GM23248 (cell line): ENCODE measurements at regions not wholly inside any gene's neighbourhood (a gene's known extent, or its start where the extent isn't known, plus 50 kb on each side); places are given as distances from the start of the nearest gene placed in this dataset.

Source experiments
- DNase-seq: peaks from one replicate; pipeline ENCODE4 v3.0.0-alpha.2; 2015
- H2AFZ ChIP-seq: fragments of 200-600 bp; sonication (generic); 2 replicates; pipeline ENCODE4 v1.6.1; 2016; ENCODE audit warnings: antibody characterized with exemption
- H3F3A ChIP-seq: fragments of 200-600 bp; sonication (generic); 2 replicates; pipeline ENCODE4 v1.6.1; 2016; ENCODE audit warnings: mild to moderate bottlenecking, antibody characterized with exemption, mixed run types; ENCODE audit not compliant: insufficient read depth
- H3K27ac ChIP-seq: fragments of 200-600 bp; sonication (generic); 2 replicates; pipeline ENCODE4 v1.5.1; 2016; ENCODE audit warnings: mild to moderate bottlenecking
- H3K27me3 ChIP-seq: fragments of 200-600 bp; sonication (generic); replicated peaks from 2 replicates; pipeline ENCODE4 v1.6.1; 2016; ENCODE audit warnings: mild to moderate bottlenecking; ENCODE audit not compliant: insufficient read depth
- H3K36me3 ChIP-seq: fragments of 200-600 bp; sonication (generic); 2 replicates; pipeline ENCODE4 v1.6.1; 2016; ENCODE audit warnings: low read depth, mild to moderate bottlenecking
- H3K4me1 ChIP-seq: fragments of 200-600 bp; sonication (generic); 2 replicates; pipeline ENCODE4 v1.6.1; 2016; ENCODE audit warnings: mild to moderate bottlenecking; ENCODE audit not compliant: insufficient read depth
- H3K4me2 ChIP-seq: fragments of 200-600 bp; sonication (generic); one replicate; pipeline ENCODE4 v1.6.1; 2016; ENCODE audit warnings: mild to moderate bottlenecking; ENCODE audit not compliant: unreplicated experiment
- H3K4me3 ChIP-seq: fragments of 200-600 bp; sonication (generic); 2 replicates; pipeline ENCODE4 v1.5.1; 2016; ENCODE audit warnings: mild to moderate bottlenecking
- H3K79me2 ChIP-seq: fragments of 200-600 bp; sonication (generic); 2 replicates; pipeline ENCODE4 v1.6.1; 2016; ENCODE audit warnings: mild to moderate bottlenecking; ENCODE audit not compliant: insufficient read depth
- H3K9ac ChIP-seq: fragments of 200-600 bp; sonication (generic); 2 replicates; pipeline ENCODE4 v1.6.1; 2016; ENCODE audit warnings: mild to moderate bottlenecking
- H3K9me2 ChIP-seq: fragments of 200-600 bp; sonication (generic); 2 replicates; pipeline ENCODE4 v1.6.1; 2016; ENCODE audit warnings: mixed run types, mild to moderate bottlenecking, moderate library complexity; ENCODE audit not compliant: insufficient read depth
- H3K9me3 ChIP-seq: fragments of 200-600 bp; sonication (generic); one replicate; pipeline ENCODE4 v1.6.1; 2017; ENCODE audit warnings: low read depth
- H4K20me1 ChIP-seq: fragments of 200-600 bp; sonication (generic); 2 replicates; pipeline ENCODE4 v1.6.0; 2016; ENCODE audit not compliant: insufficient read depth
- EZH2 ChIP-seq: fragments of 200-600 bp; sonication (generic); IDR thresholded peaks from 2 replicates; pipeline ENCODE4 v1.6.1; 2018; ENCODE audit warnings: antibody characterized with exemption, mild to moderate bottlenecking; ENCODE audit not compliant: insufficient read depth, poor library complexity, severe bottlenecking
- EZH2phosphoT487 ChIP-seq: fragments of 200-600 bp; sonication (generic); IDR thresholded peaks from 2 replicates; pipeline ENCODE4 v1.6.1; 2018; ENCODE audit warnings: antibody characterized with exemption, moderate library complexity, mild to moderate bottlenecking, low read depth; ENCODE audit not compliant: insufficient read depth
- WGBS, 2 experiments: methylation state at CpG; one replicate each; pipeline ENCODE4 v1.1.6; 2015 to 2017; ENCODE audit warnings: low lambda C conversion rate in 2 of 2, low coverage in 1 of 2; ENCODE audit errors: missing lambda C conversion rate in 2 of 2; 5-methylcytosine and 5-hydroxymethylcytosine counted together
- in situ Hi-C: fragments of 300-500 bp; cut with MboI; formaldehyde crosslinking; loops from 2 replicates; pipeline ENCODE4 v1.15.0; 2020

- H3K9me2 ChIP-seq, result no peaks in the 10 kb centered on the region
- in situ Hi-C loops, result no loop called here
- no peaks in the 10 kb centered on the region for H3K36me3 ChIP-seq
- H3K79me2 ChIP-seq, result no peaks in the 10 kb centered on the region
- DNase-seq, result peak; percentile 87
- H3F3A ChIP-seq, result peaks cover 5% of the 10 kb centered on the region; the same call in 1 of the 2 replicates
- no peak overlapping the region for H3K4me3 ChIP-seq
- H3K27me3 ChIP-seq, result no peaks in the 10 kb centered on the region
- H3K27ac ChIP-seq, result peak overlapping the region; percentile 48
- no peaks in the 10 kb centered on the region for H4K20me1 ChIP-seq
- H3K9me3 ChIP-seq, result no peaks in the 10 kb centered on the region
- peak overlapping the region; percentile 28; the same call in 1 of the 2 replicates for H2AFZ ChIP-seq
- peak overlapping the region; percentile 66 for H3K9ac ChIP-seq
- H3K4me2 ChIP-seq, result peak overlapping the region; percentile 55
- TF ChIP-seq EZH2 (no peak), EZH2phosphoT487 (no peak)
- H3K4me1 ChIP-seq, result peaks cover 23% of the 10 kb centered on the region
- WGBS, 2 experiments, result 43 to 44% methylated on average over 19 of the region's 19 CpGs
These were observed 95.2 kb upstream of the TP53I11 start for GRCh38 chr11:45045683-45046471.

GRCh38 chr11:45048313-45048841 is 97.7 kb upstream of the TP53I11 start:
- H3K27me3 ChIP-seq, result no peaks in the 10 kb centered on the region
- H3K4me3 ChIP-seq, result no peak overlapping the region
- H3K9ac ChIP-seq, result no peak overlapping the region
- no peaks in the 10 kb centered on the region for H3K36me3 ChIP-seq
- no peaks in the 10 kb centered on the region for H3K79me2 ChIP-seq
- in situ Hi-C loops, result no loop called here
- no peaks in the 10 kb centered on the region for H4K20me1 ChIP-seq
- WGBS, 2 experiments, result 93 to 98% methylated on average over 7 of the region's 7 CpGs
- peaks cover 5% of the 10 kb centered on the region; the same call in 1 of the 2 replicates for H3F3A ChIP-seq
- H3K27ac ChIP-seq, result no peak overlapping the region
- H3K9me2 ChIP-seq, result no peaks in the 10 kb centered on the region
- peaks cover 23% of the 10 kb centered on the region for H3K4me1 ChIP-seq
- no peak overlapping the region for H3K4me2 ChIP-seq
- no peak overlapping the region for H2AFZ ChIP-seq
- no peaks in the 10 kb centered on the region for H3K9me3 ChIP-seq
- no peak for DNase-seq
- no peak for TF ChIP-seq EZH2phosphoT487
- TF ChIP-seq EZH2, result no peak

- no peaks in the 10 kb centered on the region for H3K9me2 ChIP-seq
- no peak overlapping the region for H3K27ac ChIP-seq
- H3F3A ChIP-seq, result peaks cover 5% of the 10 kb centered on the region; the same call in 1 of the 2 replicates
- H3K36me3 ChIP-seq, result no peaks in the 10 kb centered on the region
- H3K27me3 ChIP-seq, result no peaks in the 10 kb centered on the region
- no peaks in the 10 kb centered on the region for H3K79me2 ChIP-seq
- H3K4me1 ChIP-seq, result peaks cover 23% of the 10 kb centered on the region
- no peaks in the 10 kb centered on the region for H3K9me3 ChIP-seq
- no peak overlapping the region for H2AFZ ChIP-seq
- 67 to 71% methylated on average over 22 of the region's 22 CpGs for WGBS, 2 experiments
- no peaks in the 10 kb centered on the region for H4K20me1 ChIP-seq
- DNase-seq, result peak; percentile 15
- H3K9ac ChIP-seq, result no peak overlapping the region
- TF ChIP-seq EZH2phosphoT487, result no peak
- TF ChIP-seq EZH2, result no peak
- no peak overlapping the region for H3K4me3 ChIP-seq
- no peak overlapping the region for H3K4me2 ChIP-seq
- in situ Hi-C loops, result no loop called here
These were observed 97.4 kb upstream of the PRDM11 start for GRCh38 chr11:45048870-45049691.

- WGBS, 2 experiments, result 85 to 86% methylated on average over 7 of the region's 7 CpGs
- no peak overlapping the region for H3K4me2 ChIP-seq
- H3K4me1 ChIP-seq, result peaks cover 19% of the 10 kb centered on the region
- no peak overlapping the region for H3K4me3 ChIP-seq
- TF ChIP-seq EZH2 (no peak), EZH2phosphoT487 (no peak)
- no peaks in the 10 kb centered on the region for H3K9me3 ChIP-seq
- no peak for DNase-seq
- no peak overlapping the region for H3K27ac ChIP-seq
- H2AFZ ChIP-seq, result no peak overlapping the region
- in situ Hi-C loops, result no loop called here
- no peak overlapping the region for H3K9ac ChIP-seq
- no peaks in the 10 kb centered on the region for H3K79me2 ChIP-seq
- H3F3A ChIP-seq, result peaks cover 5% of the 10 kb centered on the region; the same call in 1 of the 2 replicates
- no peaks in the 10 kb centered on the region for H4K20me1 ChIP-seq
- H3K27me3 ChIP-seq, result no peaks in the 10 kb centered on the region
- no peaks in the 10 kb centered on the region for H3K36me3 ChIP-seq
- H3K9me2 ChIP-seq, result no peaks in the 10 kb centered on the region
These were observed 96.3 kb upstream of the PRDM11 start for GRCh38 chr11:45050111-45050510.
